GM21717 (cell line): ENCODE measurements at regions not wholly inside any gene's neighbourhood (a gene's known extent, or its start where the extent isn't known, plus 50 kb on each side); places are given as distances from the start of the nearest gene placed in this dataset.

Experiments used
- ATAC-seq: cut with Tn5 transposase; IDR thresholded peaks from one replicate; pipeline ENCODE4 v1.9.1; 2021; ENCODE audit warnings: mild to moderate bottlenecking, moderate library complexity; ENCODE audit not compliant: unreplicated experiment

GRCh38 chr16:49084628-49085390 lies 196.8 kb downstream of the CBLN1 start:
- no peak for ATAC-seq

GRCh38 chr16:49081554-49081953 lies 200.1 kb downstream of the CBLN1 start:
- no peak for ATAC-seq

GRCh38 chr16:49081086-49081485 lies 200.6 kb downstream of the CBLN1 start:
- ATAC-seq = no peak

- ATAC-seq = no peak
Observed at GRCh38 chr16:49078571-49078970, 203.1 kb downstream of the CBLN1 start.

DNA sequence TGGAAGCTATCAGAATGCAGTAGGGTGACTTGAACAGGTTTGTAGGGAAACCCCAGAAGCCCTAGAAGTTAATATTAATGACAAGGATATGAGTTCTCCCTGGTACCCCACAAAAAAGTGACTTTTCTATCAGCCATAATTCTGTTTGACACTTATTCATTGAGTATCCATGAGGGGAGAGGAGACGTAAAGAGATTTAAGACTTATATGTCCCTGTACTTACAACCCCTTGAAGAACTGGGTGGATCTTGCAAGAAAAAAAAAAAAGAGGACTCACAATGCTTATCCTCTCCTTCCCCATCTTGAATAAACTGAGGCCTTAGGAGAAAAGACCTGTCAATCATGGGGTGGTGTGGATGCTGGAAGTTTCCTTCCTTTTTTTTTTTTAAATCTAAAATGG lies 203.5 kb downstream of the CBLN1 start:
- ATAC-seq = no peak

GRCh38 chr16:49075709-49076108 lies 205.9 kb downstream of the CBLN1 start:
- ATAC-seq = no peak

- ATAC-seq = no peak
Observed at GRCh38 chr16:49068224-49068623, 213.4 kb downstream of the CBLN1 start.

GRCh38 chr16:49067776-49068175 lies 213.9 kb downstream of the CBLN1 start:
- no peak for ATAC-seq

GRCh38 chr16:49061137-49061714 lies 220.4 kb downstream of the CBLN1 start:
- no peak for ATAC-seq

- ATAC-seq = no peak
Observed at GRCh38 chr16:49060728-49061127, 220.9 kb downstream of the CBLN1 start.

DNA sequence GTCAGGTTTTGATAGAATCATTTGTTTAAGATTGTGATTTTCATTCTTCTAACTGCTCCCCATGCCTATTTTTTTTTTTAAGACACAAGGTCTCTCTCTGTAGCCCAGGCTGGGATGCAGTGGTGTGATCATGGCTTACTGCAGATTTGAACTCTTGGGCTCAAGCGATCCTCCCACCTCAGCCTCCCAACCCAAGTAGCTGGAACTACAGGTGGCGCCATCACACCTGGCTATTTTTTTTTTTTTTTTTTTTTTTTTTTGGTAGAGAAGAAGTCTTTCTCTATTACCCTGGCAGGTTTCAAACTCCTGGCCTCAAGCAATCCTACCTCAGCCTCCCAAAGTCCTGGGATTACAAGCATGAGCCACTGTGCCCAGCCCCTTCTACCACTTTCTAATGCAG lies 223.3 kb downstream of the CBLN1 start:
- no peak for ATAC-seq

GRCh38 chr16:49057936-49058335 lies 223.7 kb downstream of the CBLN1 start:
- ATAC-seq = no peak

DNA sequence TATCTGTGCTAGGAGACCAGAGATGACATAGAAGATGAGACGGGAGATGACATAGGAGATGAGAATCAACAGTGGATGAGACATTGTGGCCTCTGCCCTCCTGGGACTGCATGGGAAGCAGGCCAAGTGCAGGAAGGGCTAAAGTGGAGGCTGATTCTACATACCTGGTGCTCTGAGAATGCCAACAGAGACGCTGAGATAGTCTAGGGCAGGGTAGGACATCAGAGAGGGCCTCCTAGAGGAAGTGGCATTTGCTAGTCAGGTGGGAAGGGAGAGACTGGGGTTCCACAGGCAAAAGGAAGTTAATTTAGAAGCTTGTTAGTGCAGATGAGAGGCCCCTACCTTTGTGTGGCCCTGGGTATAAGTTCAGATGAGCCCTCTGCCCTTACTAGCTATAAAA lies 224.2 kb downstream of the CBLN1 start:
- ATAC-seq = no peak

DNA sequence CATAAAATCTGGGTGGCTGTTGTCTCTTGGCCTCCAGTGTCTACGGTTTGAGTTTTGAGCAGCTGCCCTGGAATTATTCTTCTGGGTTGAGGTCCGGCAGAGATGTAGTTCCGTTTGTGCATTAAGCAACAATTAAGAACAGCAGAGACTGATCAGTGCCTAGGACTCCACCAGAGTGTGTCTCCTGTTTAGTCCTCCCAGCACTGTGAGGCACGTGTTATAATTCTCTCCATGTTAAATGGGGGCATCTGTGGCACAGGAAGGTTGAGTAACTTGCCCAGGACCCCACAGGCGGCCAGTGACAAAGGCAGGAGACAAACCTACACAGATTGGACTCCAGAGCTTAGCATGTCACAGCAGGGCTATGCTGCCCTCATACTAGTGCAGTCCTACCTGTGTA lies 225.1 kb downstream of the CBLN1 start:
- ATAC-seq = no peak

GRCh38 chr16:49055824-49056545 lies 225.7 kb downstream of the CBLN1 start:
- ATAC-seq = no peak

DNA sequence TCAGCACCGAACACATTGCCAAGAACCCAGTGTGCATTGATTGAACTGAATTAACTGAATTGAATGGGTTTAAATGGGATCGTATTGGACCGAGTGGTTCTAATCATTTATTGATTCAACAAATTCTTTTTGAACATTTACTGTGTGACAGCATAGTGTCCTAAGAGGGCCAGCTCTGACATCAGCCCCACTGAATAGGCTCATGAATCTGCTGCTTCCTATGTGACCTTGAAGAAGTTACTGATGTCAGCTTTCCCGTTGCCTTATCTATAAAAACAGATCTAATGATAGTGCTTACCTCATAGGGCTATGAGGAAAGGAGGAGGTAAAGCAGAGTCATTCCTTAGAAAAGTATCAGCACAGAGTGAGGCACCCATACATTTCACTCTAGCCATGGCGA lies 226.3 kb downstream of the CBLN1 start:
- ATAC-seq = no peak

DNA sequence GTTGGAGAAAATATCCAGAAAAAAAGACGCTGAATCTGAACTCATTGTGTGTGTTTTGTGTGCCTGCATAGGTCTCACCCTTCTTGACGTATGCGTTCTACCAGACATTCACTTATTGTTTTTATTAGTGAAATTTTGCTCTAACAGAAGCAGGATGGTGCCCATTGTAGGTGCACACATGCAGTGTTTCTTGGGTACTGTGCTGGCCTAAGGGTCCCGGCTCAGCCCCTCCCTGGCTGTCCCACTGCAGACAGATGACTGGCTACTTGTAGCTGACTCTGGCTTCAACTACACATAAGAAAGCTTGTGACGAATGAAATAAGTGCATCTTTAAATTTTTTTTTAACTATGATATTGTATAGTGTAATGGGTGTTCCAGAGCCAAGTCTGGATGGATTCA lies 227.0 kb downstream of the CBLN1 start:
- ATAC-seq = no peak

DNA sequence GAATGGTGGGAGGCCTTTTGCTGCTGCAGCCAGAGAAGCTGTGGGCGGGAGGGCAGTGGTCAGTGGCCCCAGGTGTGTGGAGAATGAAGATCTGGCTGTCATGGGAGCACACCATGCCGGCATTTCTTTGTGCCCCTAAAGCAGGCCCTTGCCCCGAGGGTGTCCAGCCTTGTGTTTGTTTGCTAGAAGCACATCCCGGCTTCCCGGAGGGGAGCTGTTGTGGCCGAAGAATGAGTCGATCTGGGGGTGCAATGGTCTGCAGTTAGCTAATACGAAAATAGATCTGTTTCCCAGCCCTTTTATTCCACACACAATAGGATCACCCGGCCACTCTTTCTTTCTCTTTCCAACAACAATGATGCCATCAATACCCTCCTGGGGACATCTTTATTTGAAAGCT lies 228.8 kb downstream of the CBLN1 start:
- no peak for ATAC-seq

- ATAC-seq = no peak
Observed at GRCh38 chr16:49051576-49051975, 230.1 kb downstream of the CBLN1 start.

- no peak for ATAC-seq
Observed at GRCh38 chr16:49050607-49051006, 231.0 kb downstream of the CBLN1 start.

DNA sequence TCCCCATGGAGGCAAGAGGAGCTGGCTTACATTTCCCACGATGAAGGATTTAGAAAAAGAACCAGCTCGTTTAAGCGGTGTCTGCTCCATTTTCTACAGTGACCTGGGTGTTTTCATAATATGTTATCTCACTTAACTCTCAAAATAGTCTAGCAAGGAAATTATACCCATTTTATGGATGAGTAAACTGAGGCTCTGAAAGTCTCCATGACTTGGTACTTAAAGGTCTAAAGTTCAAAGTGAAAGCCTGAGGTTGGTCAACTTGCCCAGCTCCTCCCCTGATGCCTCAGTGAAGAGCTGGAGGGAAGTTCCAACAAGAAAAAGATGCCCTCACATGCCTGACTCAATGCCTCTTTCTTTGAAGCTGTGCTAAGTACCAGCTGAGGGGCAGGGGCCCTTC lies 232.0 kb downstream of the CBLN1 start:
- no peak for ATAC-seq

DNA sequence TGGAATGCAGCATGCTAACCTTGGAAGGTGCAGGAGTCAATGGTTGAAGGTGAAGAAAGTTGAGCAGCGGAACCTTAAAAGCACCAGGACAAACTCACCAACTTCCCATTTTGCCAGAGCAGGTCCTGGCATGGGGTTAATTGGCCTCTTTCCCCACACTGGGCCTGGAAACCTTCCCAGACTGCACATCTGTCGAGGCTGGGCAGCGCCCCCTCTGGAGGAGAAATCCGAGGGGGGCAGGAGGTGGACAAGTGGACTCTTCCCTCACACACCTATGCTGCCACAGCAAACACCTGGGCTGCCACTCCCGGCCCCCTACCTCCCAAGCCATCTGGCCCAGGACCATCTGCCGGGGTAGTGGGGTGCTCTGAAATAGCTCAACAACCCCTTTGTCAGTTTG lies 232.4 kb downstream of the CBLN1 start:
- no peak for ATAC-seq
